DMS153 treated with DMSO at 0.1 percent for 48 hours (cell line): ENCODE measurements at regions not wholly inside any gene's neighbourhood (a gene's known extent, or its start where the extent isn't known, plus 50 kb on each side); places are given as distances from the start of the nearest gene placed in this dataset.

Experiments used
- DNase-seq: peaks from one replicate; lab custom pipeline; 2025; ENCODE audit not compliant: unreplicated experiment; lab: John Stamatoyannopoulos, UW

GRCh38 chr16:66266436-66267291 lies 99.8 kb upstream of the CDH5 start:
- DNase-seq = no peak

DNA sequence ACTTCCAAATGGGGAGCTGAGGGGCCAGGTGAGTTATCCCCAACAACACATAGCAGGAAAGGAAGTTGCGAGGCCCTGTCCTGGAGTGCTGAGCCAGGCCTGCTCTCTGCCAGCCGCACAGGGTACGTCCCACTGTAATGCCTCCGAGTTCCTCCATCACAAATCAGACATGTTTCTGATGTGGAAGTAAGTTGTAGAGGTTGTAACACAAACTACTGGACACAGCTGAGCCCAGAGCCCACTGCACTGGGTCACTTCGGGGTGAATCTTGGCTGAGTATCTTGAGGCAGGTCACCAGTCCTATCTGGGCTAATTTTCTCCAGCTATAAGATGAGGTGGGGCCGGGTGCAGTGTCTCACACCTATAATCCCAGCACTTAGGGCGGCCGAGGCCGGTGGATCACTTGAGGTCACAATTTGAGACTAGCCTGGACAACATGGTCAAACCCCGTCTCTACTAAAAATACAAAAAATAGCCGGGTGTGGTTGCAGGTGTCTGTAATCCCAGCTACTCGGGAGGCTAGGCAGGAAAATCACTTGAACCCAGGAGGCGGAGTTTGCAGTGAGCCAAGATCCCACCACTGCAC lies 100.8 kb upstream of the CDH5 start:
- DNase-seq = no peak

- DNase-seq = no peak
Observed at GRCh38 chr16:66265048-66265415, 101.5 kb upstream of the CDH5 start.

- DNase-seq = no peak
Observed at GRCh38 chr16:66264311-66265047, 102.0 kb upstream of the CDH5 start.

GRCh38 chr16:66263973-66264310 lies 102.5 kb upstream of the CDH5 start:
- no peak for DNase-seq

- DNase-seq = no peak
Observed at GRCh38 chr16:66263168-66263972, 103.1 kb upstream of the CDH5 start.

- DNase-seq = no peak
Observed at GRCh38 chr16:66262253-66263167, 104.0 kb upstream of the CDH5 start.

- no peak for DNase-seq
Observed at GRCh38 chr16:66261826-66262225, 104.7 kb upstream of the CDH5 start.

DNA sequence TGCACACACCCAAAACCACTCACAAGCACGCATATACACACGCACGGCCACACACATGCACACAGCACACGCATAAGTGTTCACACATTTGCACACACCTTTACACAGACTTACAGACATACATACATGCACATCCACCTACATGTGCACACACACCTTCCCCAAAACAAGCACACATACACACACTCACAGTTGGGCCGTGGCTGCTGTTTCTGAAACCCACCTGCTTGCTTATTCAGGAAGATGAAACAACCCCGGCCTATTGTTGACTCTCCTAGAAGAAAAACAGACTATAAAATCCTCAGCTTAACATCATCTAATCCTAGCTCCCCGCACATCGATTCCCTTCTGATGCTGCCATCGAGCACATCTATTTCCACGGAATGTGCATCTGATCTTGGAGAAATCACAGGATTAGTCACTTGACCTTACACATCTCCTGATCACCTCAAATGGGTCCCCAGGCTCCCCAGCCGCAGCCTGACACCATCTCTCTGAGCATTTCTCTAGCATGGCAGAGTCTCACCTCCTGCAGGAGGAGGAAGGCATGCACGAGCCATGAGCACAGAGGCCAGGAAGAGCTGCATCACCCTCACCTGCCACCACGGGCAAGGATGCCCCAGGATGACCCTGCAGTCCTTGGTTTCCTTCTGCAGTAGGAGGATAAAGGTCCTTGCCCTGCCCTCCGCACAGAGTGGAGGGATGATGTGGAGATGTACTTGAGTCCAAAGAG lies 105.8 kb upstream of the CDH5 start:
- no peak for DNase-seq

DNA sequence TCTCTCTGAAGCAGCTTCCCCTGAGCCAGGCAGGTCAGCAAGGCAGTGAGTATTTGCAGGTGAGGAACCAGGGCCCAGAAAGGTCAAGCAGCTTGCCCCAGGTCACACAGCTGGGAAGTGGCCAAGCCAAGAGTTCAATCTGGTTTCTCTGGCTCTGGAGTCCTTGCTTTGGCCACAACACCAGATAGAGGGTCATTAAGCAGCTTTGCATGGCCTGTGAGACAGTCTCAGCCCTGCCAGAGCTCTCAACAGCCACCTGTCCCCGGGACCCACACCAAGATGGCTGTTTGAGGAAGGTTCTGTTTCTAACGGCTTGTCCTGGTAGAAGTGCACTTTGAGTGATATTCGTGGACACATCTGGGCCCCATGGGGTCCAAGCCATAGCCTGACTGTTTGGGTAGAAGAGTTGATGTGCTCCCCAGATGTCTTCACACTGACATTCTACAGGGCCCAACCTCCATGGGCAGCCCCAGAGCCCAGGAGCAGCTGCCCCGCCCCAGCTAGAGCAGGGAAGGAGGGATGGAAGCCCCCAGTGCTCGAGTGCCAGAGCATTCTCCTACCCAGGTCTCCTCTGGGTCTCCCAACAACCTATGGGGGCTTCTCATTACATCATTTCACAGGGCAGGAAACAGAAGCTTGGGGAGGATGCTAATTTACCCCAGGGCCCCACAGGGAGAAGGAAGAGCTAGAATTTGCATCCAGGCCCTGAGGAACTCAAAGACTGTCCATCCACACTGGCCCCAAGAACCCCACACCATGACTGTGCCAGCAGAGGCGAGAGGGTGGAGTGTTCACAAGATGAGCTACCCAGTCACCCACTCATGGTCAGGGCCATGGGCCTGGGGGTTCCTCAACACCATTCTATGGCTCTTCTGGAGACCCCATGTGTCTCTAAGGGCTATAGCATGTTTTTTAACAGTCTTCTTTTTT lies 107.3 kb upstream of the CDH5 start:
- no peak for DNase-seq

DNA sequence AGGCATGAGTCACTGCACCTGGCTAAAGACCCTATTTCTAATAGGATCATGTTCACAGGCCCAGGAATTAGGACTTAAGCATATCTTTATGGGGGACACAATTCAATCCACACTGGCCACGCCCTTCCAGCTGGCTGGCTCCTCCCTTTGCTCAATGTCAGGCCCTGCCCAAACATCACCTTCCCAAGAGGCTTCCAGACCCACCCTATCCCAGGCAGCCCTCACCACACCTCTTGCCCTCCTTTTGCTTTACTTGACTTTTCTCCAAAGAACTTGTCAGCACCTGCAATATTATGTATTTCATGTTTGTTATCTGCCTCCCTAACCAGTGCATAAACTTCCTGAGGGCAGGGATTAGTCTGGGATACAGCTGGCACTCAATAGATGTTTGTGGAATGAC lies 109.6 kb upstream of the CDH5 start:
- no peak for DNase-seq

DNA sequence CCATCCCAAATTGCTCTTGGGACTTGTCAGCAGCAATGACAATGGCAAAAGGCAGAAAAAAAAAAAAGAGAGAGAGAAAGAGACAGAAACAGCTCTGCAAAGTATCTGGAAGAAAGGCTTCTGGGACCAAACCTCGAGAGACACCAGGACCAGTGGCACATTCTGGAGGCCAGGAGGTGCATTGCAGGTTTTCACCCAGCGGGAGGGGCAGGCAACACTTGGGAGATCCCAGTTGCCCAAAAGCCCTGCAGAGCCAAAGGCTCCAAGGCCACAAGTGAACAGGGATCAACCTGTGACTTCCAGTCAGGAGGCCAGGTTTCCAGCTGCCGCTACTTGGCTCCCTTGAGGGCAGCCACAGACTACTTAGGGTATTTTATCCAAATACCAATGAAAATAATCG lies 110.8 kb upstream of the CDH5 start:
- no peak for DNase-seq

DNA sequence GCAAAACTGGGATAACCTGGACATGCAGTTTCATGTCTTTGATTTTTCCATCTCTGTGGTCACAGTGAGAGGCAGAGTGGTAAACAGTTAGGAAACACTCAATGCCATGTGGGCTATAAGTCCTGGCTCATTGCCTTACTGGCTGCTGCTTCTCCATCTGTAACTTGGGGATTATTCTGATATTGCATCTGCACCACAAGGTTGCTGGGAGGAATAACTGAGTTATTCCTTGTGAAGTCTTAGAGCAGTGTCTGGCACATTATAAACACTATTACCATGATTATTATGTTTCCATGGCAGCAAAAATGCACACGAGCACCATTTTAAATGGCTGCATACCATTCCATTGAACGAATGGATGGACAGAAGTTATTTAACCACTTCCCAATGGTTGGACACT lies 111.7 kb upstream of the CDH5 start:
- no peak for DNase-seq

- DNase-seq = no peak
Observed at GRCh38 chr16:66254106-66254505, 112.4 kb upstream of the CDH5 start.

DNA sequence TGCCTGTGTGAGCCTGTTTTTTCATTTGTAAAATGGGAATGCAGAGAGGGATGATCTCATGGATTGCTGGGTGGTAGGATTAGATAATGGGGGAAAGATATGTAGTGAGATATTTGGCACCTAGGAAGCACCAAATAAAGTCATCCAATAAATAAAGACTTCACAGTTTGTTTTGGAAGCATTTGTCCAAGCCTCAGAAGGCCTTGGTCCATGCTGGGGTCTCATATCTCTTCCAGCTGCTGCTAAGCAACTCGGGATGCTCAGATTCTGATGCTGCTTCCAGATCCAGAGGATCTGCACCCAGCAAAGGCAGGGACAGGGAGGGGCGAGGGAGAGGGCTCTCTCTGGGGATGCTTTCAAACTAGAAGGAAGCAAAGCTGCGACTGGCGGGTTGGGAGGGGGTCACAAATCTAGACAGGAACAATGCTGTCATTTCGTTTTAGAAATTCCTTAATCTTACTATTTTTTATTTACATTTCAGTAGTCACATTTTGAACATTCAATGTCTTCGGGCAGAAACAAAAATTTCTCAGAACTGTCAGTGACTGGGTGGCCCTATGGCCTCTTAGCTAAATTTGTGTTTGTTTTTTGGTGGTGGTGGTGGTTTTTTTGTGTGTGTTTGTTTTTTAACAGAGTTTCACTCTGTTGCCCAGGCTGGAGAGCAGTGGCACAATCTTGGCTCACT lies 114.9 kb upstream of the CDH5 start:
- DNase-seq = no peak

- DNase-seq = no peak
Observed at GRCh38 chr16:66250686-66251431, 115.6 kb upstream of the CDH5 start.
